HEK293 (cell line): ENCODE measurements at regions not wholly inside any gene's neighbourhood (a gene's known extent, or its start where the extent isn't known, plus 50 kb on each side); places are given as distances from the start of the nearest gene placed in this dataset.
"Not testable (repeated sequence)": the region's sequence is repeated elsewhere in the genome, so short reads cannot be mapped to it uniquely, and the experiment has no call there.

Experiments used
- CTCF ChIA-PET: fragments of 350-600 bp; formaldehyde crosslinking; extraction: SDS; loops from one replicate; lab custom pipeline; 2021; ENCODE audit warnings: antibody characterized with exemption; lab: Yijun Ruan, JAX
- POLR2A ChIA-PET: fragments of 300-600 bp; formaldehyde crosslinking; extraction: SDS; loops from one replicate; lab custom pipeline; 2020; ENCODE audit warnings: antibody characterized with exemption, inconsistent platforms; lab: Yijun Ruan, JAX
- H3K27ac ChIP-seq: fragments of 200-500 bp; sonication (Bioruptor generic); 2 replicates; pipeline ENCODE4 v1.5.1; 2014; ENCODE audit warnings: low read depth, low read length, control low read depth, inconsistent platforms; ENCODE audit errors: extremely low read depth
- H3K36me3 ChIP-seq, 2 experiments: fragments of 200-500 bp in 1 of 2; sonication (Bioruptor generic) in 1 of 2; 1 replicate in 1 of 2; 2 replicates in 1 of 2; pipeline ENCODE4 v1.5.1; 2014 to 2017; ENCODE audit warnings: inconsistent platforms in 2 of 2, low read length in 2 of 2; ENCODE audit not compliant: control insufficient read depth in 2 of 2, insufficient read depth in 1 of 2
- H3K4me1 ChIP-seq: fragments of 200-500 bp; sonication (Bioruptor generic); 2 replicates; pipeline ENCODE4 v1.5.1; 2014; ENCODE audit warnings: mild to moderate bottlenecking, low read length, inconsistent platforms; ENCODE audit not compliant: control insufficient read depth, insufficient read depth
- H3K4me3 ChIP-seq: 2 replicates; pipeline ENCODE4 v1.5.1; 2011; ENCODE audit warnings: low read depth, mild to moderate bottlenecking, control low read depth, low read length, moderate library complexity
- H3K9me3 ChIP-seq: fragments of 200-500 bp; sonication (Bioruptor generic); 2 replicates; pipeline ENCODE4 v1.5.1; 2014; ENCODE audit warnings: low read depth, low read length, inconsistent platforms; ENCODE audit not compliant: control insufficient read depth, insufficient read depth
- ZNF654 ChIP-seq: fragments of 450-650 bp; formaldehyde crosslinking; IDR thresholded peaks from 2 replicates; pipeline ENCODE4 v1.5.1; 2016; ENCODE audit warnings: low read depth, missing biosample characterization, missing genetic modification characterization

DNA sequence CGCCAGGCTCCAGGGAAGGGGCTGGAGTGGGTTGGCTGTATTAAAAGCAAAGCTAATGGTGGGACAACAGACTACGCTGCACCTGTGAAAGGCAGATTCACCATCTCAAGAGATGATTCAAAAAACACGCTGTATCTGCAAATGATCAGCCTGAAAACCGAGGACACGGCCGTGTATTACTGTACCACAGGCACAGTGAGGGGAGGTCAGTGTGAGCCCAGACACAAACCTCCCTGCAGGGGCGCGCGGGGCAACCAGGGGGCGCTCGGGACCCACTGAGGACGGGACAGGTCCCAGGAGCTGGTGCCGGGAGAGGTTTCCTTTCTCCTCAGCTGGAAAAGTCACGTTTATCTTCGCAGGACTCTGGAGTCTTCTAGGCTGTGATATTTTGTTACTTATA lies 239.4 kb upstream of the TP53TG3 start:
- not testable (repeated sequence) for H3K27ac ChIP-seq

DNA sequence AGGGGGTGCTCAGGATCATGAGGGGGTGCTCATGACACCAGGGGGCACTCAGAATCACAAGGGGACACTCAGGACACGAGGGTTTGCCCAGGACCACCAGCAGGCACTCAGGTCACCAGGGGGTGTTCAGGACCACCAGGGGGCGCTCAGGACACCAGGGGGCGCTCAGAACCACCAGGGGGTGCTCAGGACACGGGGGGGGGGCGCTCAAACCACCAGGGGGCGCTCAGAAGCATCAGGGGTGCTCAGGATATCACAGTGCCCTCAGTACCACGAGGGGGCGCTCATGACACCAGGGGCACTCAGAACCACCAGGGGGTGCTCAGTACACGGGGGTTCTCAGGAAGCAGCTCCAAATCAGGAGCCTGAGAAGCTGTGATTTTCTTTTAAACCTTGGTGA lies 221.8 kb upstream of the TP53TG3 start:
- H3K27ac ChIP-seq, POLR2A ChIA-PET, H3K4me1 ChIP-seq, CTCF ChIA-PET, H3K4me3 ChIP-seq, H3K36me3 ChIP-seq, H3K9me3 ChIP-seq: not testable (repeated sequence)

More for the DNA sequence above, 239.4 kb upstream of the TP53TG3 start:
- H3K4me1 ChIP-seq, H3K9me3 ChIP-seq, H3K4me3 ChIP-seq, H3K36me3 ChIP-seq, CTCF ChIA-PET: not testable (repeated sequence)
- peak; percentile 18; the same call in 1 of the 2 replicates for TF ChIP-seq ZNF654 (tag by site-specific recombination)
- TF ChIP-seq, all 188 proteins: peak for 1; not testable (repeated sequence) for 187
- POLR2A ChIA-PET: not testable (repeated sequence)

DNA sequence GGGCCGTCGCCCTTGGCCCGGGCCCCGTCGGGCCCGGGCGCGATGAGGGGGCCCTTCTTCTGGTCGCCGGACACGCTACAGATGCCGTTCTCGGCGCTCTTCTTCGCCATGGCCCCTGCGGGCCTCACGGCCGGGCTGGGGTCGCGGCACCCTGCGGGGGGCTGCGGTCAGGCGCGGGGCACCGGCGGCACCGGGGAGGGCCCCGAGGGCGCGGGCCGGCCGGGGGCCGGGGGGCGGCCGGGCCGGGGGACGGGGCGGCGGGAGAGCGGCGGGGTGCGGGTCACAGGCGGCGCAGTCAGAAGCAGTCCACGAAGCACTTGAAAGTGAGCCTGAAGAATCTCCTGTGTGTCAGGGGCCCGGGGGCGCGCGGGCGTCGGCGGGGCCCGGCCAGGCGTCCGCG lies 209.4 kb upstream of the TP53TG3 start:
- H3K4me1 ChIP-seq, H3K9me3 ChIP-seq, H3K27ac ChIP-seq, POLR2A ChIA-PET, CTCF ChIA-PET, H3K4me3 ChIP-seq, H3K36me3 ChIP-seq: not testable (repeated sequence)

DNA sequence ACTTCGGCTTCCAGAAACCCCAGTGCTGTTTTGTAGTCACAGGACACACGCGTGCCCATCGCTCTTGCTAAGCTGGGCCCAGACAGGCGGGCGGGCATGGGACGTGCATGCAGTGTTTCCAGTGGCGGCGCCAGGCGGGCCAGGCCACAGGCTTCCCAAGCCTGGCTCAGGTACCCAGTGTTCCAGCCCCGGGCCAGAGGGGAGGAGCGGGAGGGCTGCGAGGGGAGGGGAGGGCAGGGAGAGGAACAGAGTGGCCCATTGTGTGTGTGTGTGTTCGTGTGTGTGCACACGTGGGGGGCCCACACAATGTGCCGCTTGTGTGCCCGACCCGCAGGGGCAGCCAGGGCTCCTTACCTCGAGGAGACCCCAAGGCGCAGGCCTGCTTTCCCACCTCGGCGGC lies 208.6 kb upstream of the TP53TG3 start:
- H3K4me3 ChIP-seq, H3K9me3 ChIP-seq, CTCF ChIA-PET, H3K4me1 ChIP-seq, POLR2A ChIA-PET, H3K27ac ChIP-seq, H3K36me3 ChIP-seq: not testable (repeated sequence)

DNA sequence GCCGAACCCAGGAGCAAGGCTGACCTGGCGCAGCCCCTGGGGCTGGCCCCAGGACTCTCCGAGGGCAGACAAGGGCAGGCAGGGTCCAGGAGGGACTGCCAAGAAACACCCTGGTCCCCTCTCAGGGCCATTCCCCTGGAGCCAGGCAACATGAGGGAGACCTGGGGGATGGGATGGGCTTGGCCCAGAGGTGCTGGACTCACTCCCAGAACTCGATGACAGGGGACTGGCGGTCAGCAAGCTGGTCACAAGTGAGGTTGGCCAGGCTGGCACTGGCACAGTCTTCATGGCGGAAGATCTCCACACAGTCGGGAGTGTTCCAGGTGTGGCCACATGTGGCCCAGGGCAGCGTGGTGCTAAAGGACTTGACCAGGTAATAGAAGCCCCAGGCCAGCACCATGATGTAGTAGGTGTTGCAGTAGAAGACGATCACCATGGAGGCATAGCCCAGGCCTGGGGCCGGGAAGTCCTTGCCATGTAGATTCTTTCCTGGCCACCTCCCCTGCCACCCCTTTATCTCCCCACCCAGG lies 206.4 kb upstream of the TP53TG3 start:
- CTCF ChIA-PET, H3K4me3 ChIP-seq, H3K4me1 ChIP-seq, POLR2A ChIA-PET, H3K36me3 ChIP-seq, H3K9me3 ChIP-seq, H3K27ac ChIP-seq: not testable (repeated sequence)

DNA sequence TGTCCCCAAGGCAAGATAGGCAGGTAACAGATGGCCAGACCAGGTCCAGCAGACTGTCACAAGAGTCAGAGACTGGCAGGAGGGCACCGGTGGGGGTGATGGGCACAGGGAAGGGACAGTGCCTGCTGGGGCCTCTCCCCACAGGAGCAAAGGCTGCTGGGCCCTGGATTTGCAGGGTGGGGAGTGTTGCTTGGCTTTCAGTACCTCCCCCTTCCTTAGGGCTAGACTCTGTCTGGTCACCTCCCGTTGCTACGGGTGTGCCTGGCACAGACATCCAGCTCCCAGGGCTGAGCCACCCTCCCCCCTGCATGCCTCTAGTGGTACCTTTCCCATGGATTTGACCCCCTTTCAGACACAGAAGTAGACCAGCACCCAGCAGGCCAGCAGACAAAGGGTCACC lies 205.7 kb upstream of the TP53TG3 start:
- H3K9me3 ChIP-seq, H3K4me1 ChIP-seq, H3K4me3 ChIP-seq, H3K36me3 ChIP-seq, H3K27ac ChIP-seq, CTCF ChIA-PET, POLR2A ChIA-PET: not testable (repeated sequence)

DNA sequence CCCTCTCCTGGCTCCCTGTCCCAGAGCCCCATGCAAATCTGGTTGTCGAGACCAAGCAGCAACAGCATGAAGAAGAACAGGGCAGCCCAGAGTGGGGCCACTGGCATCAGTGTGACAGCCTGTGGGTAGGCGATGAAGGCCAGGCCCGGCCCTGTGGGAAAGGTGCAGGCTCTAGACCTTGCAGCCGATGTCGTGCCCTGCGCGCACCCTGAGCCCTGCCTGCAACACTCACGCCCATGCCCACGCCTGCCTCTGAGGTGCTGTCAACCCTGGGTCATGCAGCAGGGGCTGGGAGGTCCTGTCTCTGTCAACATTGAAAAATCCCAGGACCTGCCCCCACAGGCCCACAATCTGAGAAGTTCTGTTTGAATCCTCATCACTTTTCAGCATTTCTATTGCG lies 204.0 kb upstream of the TP53TG3 start:
- POLR2A ChIA-PET: not testable (repeated sequence)

DNA sequence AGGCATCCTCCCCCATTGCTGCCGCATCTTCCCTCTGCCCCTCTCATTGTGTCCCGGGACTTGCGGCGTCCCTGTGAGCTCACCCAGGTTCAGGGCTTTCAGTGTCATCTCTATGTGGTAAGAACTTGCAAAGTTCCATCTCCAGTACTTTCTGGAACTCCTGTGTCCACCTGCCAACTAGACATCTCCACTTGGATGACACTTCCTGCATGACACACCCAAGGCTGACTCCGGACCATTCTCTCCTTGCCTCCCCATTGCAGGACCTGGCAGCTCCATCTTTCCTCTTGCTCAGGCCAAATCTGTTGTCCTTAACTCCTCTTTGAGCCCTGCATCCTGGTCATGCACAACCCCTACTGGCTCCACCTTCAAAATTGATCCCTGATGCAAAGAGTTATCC lies 200.8 kb upstream of the TP53TG3 start:
- H3K27ac ChIP-seq, H3K36me3 ChIP-seq, POLR2A ChIA-PET, H3K4me3 ChIP-seq, H3K4me1 ChIP-seq, CTCF ChIA-PET, H3K9me3 ChIP-seq: not testable (repeated sequence)

More for the DNA sequence above, 204.0 kb upstream of the TP53TG3 start:
- H3K9me3 ChIP-seq, CTCF ChIA-PET, H3K27ac ChIP-seq, H3K36me3 ChIP-seq, H3K4me3 ChIP-seq, H3K4me1 ChIP-seq: not testable (repeated sequence)

DNA sequence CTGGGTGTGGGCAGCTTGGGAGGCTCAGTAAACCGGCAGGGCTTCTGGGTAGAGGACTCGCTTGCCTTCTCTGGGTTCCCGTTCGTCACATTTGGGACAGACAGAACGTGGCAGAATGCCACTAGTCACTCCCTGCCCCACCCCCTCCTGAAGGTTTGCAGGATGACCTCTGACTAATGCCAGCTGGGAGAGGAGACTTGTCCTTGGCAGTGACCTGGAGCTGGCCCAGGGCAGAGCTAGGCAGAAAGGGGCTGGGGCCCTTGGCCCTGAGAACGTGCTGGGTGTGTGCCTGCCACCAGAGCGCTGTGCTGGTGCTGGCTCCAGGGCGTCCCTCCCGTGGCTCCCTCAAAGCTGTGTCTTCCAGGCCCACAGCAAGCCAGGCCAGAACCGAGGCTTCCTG lies 197.8 kb upstream of the TP53TG3 start:
- POLR2A ChIA-PET, H3K9me3 ChIP-seq, CTCF ChIA-PET, H3K27ac ChIP-seq, H3K36me3 ChIP-seq, H3K4me3 ChIP-seq, H3K4me1 ChIP-seq: not testable (repeated sequence)

DNA sequence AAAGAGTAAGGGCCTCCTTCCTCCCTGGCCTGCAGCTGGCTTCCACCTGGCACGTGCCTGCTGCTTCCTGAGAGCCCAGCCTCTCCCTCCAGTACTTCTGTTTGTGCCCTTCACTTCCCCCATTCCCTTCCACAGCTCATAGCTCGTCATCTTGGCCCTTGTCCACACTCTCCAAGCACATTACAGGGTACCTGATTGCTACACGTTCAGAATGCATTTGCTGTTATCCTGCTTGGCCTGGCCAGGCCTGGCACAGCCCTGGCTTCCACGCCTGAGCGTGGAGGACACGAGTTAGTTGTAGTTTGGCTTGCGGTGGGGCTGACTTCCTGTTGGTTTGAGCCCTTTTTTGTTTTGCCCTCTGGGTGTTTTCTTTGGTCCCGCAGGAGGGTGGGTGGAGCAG lies 197.2 kb upstream of the TP53TG3 start:
- H3K36me3 ChIP-seq, H3K4me3 ChIP-seq, POLR2A ChIA-PET, H3K4me1 ChIP-seq, CTCF ChIA-PET, H3K27ac ChIP-seq, H3K9me3 ChIP-seq: not testable (repeated sequence)

DNA sequence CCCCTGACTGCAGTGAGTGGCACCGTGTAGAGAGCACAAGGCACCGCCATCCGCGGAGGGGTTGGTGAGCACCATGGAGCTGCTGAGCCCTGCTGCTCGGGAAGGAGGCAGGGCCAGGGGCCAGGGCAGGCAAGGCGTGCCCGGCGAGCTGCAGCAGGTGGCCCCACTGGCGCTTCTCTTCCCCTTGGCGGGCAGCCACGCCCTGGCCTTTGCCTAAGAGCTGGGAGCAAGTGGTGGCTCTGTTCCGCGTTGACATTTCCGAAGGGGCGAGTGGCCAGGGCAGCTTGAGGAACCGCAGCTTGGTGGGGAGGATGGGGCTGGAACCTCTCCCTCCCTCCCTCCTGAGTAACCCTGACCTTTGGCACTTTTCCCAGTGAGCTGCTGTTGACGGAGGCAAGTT lies 194.7 kb upstream of the TP53TG3 start:
- H3K4me3 ChIP-seq, CTCF ChIA-PET, H3K4me1 ChIP-seq, POLR2A ChIA-PET, H3K36me3 ChIP-seq, H3K27ac ChIP-seq, H3K9me3 ChIP-seq: not testable (repeated sequence)
